ENCODE measurements at regions not wholly inside any gene's neighbourhood (a gene's known extent, or its start where the extent isn't known, plus 50 kb on each side); places are given as distances from the start of the nearest gene placed in this dataset.

DNA sequence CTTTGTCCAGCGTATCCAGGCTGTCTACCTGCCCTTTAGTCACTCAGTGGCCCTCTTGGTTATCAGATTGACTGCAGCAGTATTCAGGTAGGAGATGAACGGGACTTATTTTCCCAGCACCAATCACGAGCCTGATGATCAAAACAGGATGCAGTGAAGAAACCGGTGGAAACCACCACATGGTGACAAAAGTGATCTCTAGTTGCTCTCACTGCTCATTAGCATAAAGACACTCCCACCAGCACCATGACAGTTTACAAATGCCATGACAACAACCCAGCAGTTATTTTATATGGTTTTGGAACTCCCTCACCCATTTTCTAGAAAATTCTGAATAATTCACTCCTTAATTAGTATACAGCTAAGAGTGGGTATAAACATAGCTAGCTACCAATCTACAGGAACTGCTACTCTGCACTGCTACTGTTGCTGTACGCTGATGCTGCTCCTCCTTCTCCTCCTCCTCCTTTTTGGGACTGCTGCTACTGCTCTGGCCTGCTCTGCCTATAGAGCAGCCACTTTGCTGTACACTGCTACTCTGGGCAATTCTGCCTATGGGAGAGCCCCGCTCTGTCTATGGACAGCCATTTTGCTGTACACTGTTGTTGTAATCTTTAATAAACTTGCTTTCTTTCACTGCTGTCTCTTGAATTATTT lies 142.5 kb upstream of the SSTR1 start:
- TF ChIP-seq POLR2A (IDR thresholded peaks at IDR 0.05) (no peak), EP300 (IDR thresholded peaks at IDR 0.05) (no peak)
- TF ChIP-seq, protein P1, sequence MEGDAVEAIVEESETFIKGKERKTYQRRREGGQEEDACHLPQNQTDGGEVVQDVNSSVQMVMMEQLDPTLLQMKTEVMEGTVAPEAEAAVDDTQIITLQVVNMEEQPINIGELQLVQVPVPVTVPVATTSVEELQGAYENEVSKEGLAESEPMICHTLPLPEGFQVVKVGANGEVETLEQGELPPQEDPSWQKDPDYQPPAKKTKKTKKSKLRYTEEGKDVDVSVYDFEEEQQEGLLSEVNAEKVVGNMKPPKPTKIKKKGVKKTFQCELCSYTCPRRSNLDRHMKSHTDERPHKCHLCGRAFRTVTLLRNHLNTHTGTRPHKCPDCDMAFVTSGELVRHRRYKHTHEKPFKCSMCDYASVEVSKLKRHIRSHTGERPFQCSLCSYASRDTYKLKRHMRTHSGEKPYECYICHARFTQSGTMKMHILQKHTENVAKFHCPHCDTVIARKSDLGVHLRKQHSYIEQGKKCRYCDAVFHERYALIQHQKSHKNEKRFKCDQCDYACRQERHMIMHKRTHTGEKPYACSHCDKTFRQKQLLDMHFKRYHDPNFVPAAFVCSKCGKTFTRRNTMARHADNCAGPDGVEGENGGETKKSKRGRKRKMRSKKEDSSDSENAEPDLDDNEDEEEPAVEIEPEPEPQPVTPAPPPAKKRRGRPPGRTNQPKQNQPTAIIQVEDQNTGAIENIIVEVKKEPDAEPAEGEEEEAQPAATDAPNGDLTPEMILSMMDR (IDR thresholded peaks at IDR 0.05) = no peak
- H3K27me3 ChIP-seq = no peaks in the 10 kb centered on the region
- intact Hi-C loops (cut with DNase I) = loop anchor here in 1 of 4 donors (10.0 kb wide), 1 partner anchor 670 kb away; no protein-coding TSS in a partner anchor

DNA sequence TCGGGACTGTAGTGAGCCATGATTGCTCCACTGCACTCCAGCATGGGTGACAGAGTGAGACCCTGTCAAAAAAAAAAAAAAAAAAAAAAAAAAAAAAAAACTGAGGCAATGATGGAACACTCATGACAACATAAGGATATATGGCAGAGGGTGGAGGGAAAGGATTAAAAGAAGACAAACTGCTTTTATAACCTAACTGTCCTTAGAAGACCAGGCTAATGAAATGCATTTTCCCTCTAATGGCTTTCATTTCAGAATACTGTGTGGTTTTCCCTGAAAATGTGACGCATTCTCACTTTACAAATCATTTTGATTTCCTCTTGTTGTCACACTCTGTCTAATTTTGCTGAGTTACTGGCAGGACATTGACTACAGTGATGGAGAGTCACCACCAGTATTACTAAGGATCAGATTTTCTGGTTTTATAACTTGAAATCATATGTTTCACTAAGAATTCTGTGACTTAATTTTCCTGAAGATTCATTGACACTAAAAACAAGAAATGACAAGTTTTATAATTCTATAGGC lies 137.6 kb upstream of the SSTR1 start:
- no peak overlapping the region for H3K27ac ChIP-seq
- WGBS, 3 donors = 81 to 88% (median 81%) methylated on average over 2 of the region's 2 CpGs
- no peak for DNase-seq
- H3K4me1 ChIP-seq (ENCODE audit: insufficient read depth) = no peaks in the 10 kb centered on the region
- intact Hi-C loops (cut with DNase I) = no loop called here
- no peaks in the 10 kb centered on the region for H3K9me3 ChIP-seq
- H3K27me3 ChIP-seq = no peaks in the 10 kb centered on the region
- no peaks in the 10 kb centered on the region for H3K36me3 ChIP-seq
- TF ChIP-seq, protein P1 (IDR thresholded peaks at IDR 0.05) = no peak
- TF ChIP-seq POLR2A (IDR thresholded peaks at IDR 0.05) (no peak), EP300 (IDR thresholded peaks at IDR 0.05) (no peak)
- no peak overlapping the region for H3K4me3 ChIP-seq

More for the DNA sequence above, 142.5 kb upstream of the SSTR1 start:
- no peak for DNase-seq
- WGBS, 3 donors = 75 to 77% (median 76%) methylated on average over 6 of the region's 6 CpGs
- Histone ChIP-seq H3K4me1 (ENCODE audit: insufficient read depth) (no peaks in the 10 kb centered on the region), H3K9me3 (peaks cover 0 to 5% of the 10 kb centered on the region in 2 donors), H3K4me3 (no peak overlapping the region), H3K27ac (no peak overlapping the region), H3K36me3 (no peaks in the 10 kb centered on the region)

DNA sequence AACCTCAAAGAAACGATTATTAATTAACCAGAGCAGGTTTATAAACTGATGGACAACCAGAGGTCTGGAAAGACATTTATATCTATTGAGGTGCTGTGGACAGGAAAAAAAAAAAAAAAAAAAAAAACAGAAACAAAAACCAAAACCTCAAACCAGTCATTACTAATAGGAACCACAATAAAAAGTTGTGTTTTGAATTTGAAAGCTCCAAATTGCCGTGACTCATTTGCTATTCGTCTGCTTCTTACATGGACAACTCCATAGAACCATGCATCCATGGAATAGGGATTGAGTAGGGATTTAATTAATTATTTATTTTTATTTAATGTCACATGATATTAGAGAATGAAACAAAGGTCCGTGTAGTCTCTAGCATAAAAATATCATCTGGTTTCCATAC lies 134.1 kb upstream of the SSTR1 start:
- Histone ChIP-seq H3K27me3 (no peaks in the 10 kb centered on the region), H3K4me3 (no peak overlapping the region), H3K4me1 (ENCODE audit: insufficient read depth) (no peaks in the 10 kb centered on the region), H3K9me3 (no peaks in the 10 kb centered on the region), H3K36me3 (no peaks in the 10 kb centered on the region), H3K27ac (no peak overlapping the region)
- DNase-seq = no peak
- no peak for TF ChIP-seq POLR2A (IDR thresholded peaks at IDR 0.05)
- no peak for TF ChIP-seq EP300 (IDR thresholded peaks at IDR 0.05)
- TF ChIP-seq, protein P1 (IDR thresholded peaks at IDR 0.05) = no peak
- 57 to 75% (median 65%) methylated on average over 4 of the region's 4 CpGs for WGBS, 3 donors
- intact Hi-C loops (cut with DNase I) = no loop called here

GRCh38 chr14:38074081-38074480 lies 133.6 kb upstream of the SSTR1 start:
- Histone ChIP-seq H3K4me1 (ENCODE audit: insufficient read depth) (no peaks in the 10 kb centered on the region), H3K27me3 (no peaks in the 10 kb centered on the region), H3K9me3 (no peaks in the 10 kb centered on the region), H3K4me3 (no peak overlapping the region), H3K36me3 (no peaks in the 10 kb centered on the region), H3K27ac (no peak overlapping the region)
- 67 to 88% (median 83%) methylated on average over 1 of the region's 1 CpG for WGBS, 3 donors
- intact Hi-C loops (cut with DNase I) = no loop called here
- TF ChIP-seq POLR2A (IDR thresholded peaks at IDR 0.05) (no peak), EP300 (IDR thresholded peaks at IDR 0.05) (no peak)
- TF ChIP-seq, protein P1 (IDR thresholded peaks at IDR 0.05) = no peak
- DNase-seq = no peak

Measured in ovary (tissue), 7 donors.